ENCODE measurements at regions not wholly inside any gene's neighbourhood (a gene's known extent, or its start where the extent isn't known, plus 50 kb on each side); places are given as distances from the start of the nearest gene placed in this dataset.
A peak's percentile ranks its signal among the peaks of the same experiment; 100 is the strongest.
"Not testable (repeated sequence)": the region's sequence is repeated elsewhere in the genome, so short reads cannot be mapped to it uniquely, and the experiment has no call there.

- intact Hi-C loops (cut with DNase I), result no loop called here
- peak in 1 of 42 donors; percentile 22 for DNase-seq
Measured at GRCh38 chr2:239654266-239654665, 253.4 kb upstream of the HDAC4 start.

- intact Hi-C loops (cut with DNase I), result no loop called here
- no peak for DNase-seq
Measured at GRCh38 chr2:239651859-239652258, 251.0 kb upstream of the HDAC4 start.

- no peak for DNase-seq
- intact Hi-C loops (cut with DNase I), result no loop called here
Measured at GRCh38 chr2:239650674-239651073, 249.9 kb upstream of the HDAC4 start.

GRCh38 chr2:239649309-239649708 lies 248.5 kb upstream of the HDAC4 start:
- intact Hi-C loops (cut with DNase I), result no loop called here
- DNase-seq, result no peak

- DNase-seq, result peak in 1 of 42 donors; percentile 19
- intact Hi-C loops (cut with DNase I), result no loop called here
Measured at GRCh38 chr2:239648607-239649006, 247.8 kb upstream of the HDAC4 start.

GRCh38 chr2:239647052-239647819 lies 246.4 kb upstream of the HDAC4 start:
- intact Hi-C loops (cut with DNase I), result no loop called here
- peak in 1 of 42 donors; percentile 1 for DNase-seq

- DNase-seq, result peak in 1 of 42 donors; percentile 27
- intact Hi-C loops (cut with DNase I), result no loop called here
Measured at GRCh38 chr2:239646184-239646583, 245.4 kb upstream of the HDAC4 start.

- peak in 1 of 42 donors; percentile 18 for DNase-seq
- intact Hi-C loops (cut with DNase I), result not testable (repeated sequence)
Measured at GRCh38 chr2:239644594-239644993, 243.8 kb upstream of the HDAC4 start.

- intact Hi-C loops (cut with DNase I), result no loop called here
- peak in 1 of 42 donors; percentile 25 for DNase-seq
Measured at GRCh38 chr2:239644011-239644410, 243.2 kb upstream of the HDAC4 start.

- intact Hi-C loops (cut with DNase I), result no loop called here
- peak in 1 of 42 donors; percentile 19 for DNase-seq
Measured at GRCh38 chr2:239642406-239643004, 241.7 kb upstream of the HDAC4 start.

GRCh38 chr2:239641904-239642303 lies 241.1 kb upstream of the HDAC4 start:
- peak in 1 of 42 donors; percentile 9 for DNase-seq
- intact Hi-C loops (cut with DNase I), result not testable (repeated sequence)

- peak in 1 of 42 donors; percentile 35 for DNase-seq
- intact Hi-C loops (cut with DNase I), result no loop called here
Measured at GRCh38 chr2:239640676-239641578, 240.1 kb upstream of the HDAC4 start.

GRCh38 chr2:239640210-239640609 lies 239.4 kb upstream of the HDAC4 start:
- peak in 2 of 42 donors; percentile 16 to 22 for DNase-seq
- intact Hi-C loops (cut with DNase I), result no loop called here

- intact Hi-C loops (cut with DNase I), result no loop called here
- DNase-seq, result peak in 2 of 42 donors; percentile 24 to 33
Measured at GRCh38 chr2:239639421-239640185, 238.8 kb upstream of the HDAC4 start.

GRCh38 chr2:239638376-239638775 lies 237.6 kb upstream of the HDAC4 start:
- peak in 1 of 42 donors; percentile 25 for DNase-seq
- intact Hi-C loops (cut with DNase I), result no loop called here

- intact Hi-C loops (cut with DNase I), result no loop called here
- DNase-seq, result peak in 1 of 42 donors; percentile 35
Measured at GRCh38 chr2:239636808-239637207, 236.0 kb upstream of the HDAC4 start.

- intact Hi-C loops (cut with DNase I), result no loop called here
- no peak for DNase-seq
Measured at GRCh38 chr2:239634769-239635168, 233.9 kb upstream of the HDAC4 start.

- DNase-seq, result peak in 31 of 42 donors; percentile 19 to 74 (median 38)
Measured at GRCh38 chr2:239630618-239631286, 229.9 kb upstream of the HDAC4 start.

More at GRCh38 chr2:239630618-239631286, 229.9 kb upstream of the HDAC4 start:
- intact Hi-C loops (cut with DNase I), result no loop called here

Measured in head of caudate nucleus (tissue), 42 donors.